ENCODE measurements at regions not wholly inside any gene's neighbourhood (a gene's known extent, or its start where the extent isn't known, plus 50 kb on each side); places are given as distances from the start of the nearest gene placed in this dataset.
"Not testable (repeated sequence)": the region's sequence is repeated elsewhere in the genome, so short reads cannot be mapped to it uniquely, and the experiment has no call there.

DNA sequence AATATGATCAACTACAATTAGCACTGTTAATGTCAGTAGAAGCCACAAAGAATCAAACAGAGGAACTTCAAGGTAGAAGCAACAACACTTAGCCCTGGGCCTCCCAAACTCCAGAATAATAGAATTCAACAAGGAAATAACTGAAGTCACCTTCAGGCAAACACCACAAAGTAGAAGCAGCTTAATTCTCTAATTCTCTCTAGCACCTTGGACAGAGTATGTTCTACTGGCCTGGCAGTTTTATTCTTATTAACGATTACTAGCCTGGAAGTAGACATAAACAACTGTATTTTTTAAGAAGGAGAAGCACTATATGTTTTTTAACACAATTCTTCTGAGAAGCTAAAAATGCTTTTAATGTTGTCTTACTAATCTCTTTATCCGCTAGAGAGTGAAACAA lies 911.9 kb downstream of the DTWD2 start:
- TF ChIP-seq, protein P1, sequence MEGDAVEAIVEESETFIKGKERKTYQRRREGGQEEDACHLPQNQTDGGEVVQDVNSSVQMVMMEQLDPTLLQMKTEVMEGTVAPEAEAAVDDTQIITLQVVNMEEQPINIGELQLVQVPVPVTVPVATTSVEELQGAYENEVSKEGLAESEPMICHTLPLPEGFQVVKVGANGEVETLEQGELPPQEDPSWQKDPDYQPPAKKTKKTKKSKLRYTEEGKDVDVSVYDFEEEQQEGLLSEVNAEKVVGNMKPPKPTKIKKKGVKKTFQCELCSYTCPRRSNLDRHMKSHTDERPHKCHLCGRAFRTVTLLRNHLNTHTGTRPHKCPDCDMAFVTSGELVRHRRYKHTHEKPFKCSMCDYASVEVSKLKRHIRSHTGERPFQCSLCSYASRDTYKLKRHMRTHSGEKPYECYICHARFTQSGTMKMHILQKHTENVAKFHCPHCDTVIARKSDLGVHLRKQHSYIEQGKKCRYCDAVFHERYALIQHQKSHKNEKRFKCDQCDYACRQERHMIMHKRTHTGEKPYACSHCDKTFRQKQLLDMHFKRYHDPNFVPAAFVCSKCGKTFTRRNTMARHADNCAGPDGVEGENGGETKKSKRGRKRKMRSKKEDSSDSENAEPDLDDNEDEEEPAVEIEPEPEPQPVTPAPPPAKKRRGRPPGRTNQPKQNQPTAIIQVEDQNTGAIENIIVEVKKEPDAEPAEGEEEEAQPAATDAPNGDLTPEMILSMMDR (IDR thresholded peaks at IDR 0.05; ENCODE audit: low read depth, low read length): no peak
- DNase-seq (ENCODE audit: low read depth in 2 of 2): no peak
- no peak overlapping the region for H3K4me3 ChIP-seq (replicated peaks in 1 of 2; ENCODE audit: low read depth in 2 of 2, low read length in 2 of 2)

DNA sequence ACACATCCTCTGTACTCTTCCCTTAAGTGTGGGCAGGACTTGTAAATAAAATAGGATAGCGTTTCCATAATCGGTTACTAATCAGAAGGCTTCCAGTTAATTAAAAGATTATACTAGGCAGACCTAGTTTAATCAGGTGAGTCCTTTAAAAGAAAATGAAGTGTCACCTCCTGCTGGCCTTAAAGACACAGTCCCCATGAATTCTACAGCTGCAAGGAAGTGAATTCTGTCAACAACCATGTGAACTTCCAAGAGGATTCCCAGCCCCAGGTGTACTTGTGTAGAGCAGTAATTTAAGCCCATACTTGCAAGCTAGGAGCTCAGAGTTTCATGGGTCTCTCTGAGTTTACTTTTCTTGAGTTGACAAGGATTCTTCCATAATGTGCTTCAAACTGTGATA lies 918.3 kb downstream of the DTWD2 start:
- H3K4me3 ChIP-seq (replicated peaks in 1 of 2; ENCODE audit: low read depth in 2 of 2, low read length in 2 of 2): no peak overlapping the region
- TF ChIP-seq, protein P1 (IDR thresholded peaks at IDR 0.05; ENCODE audit: low read depth, low read length): no peak
- DNase-seq (ENCODE audit: low read depth in 2 of 2): no peak

DNA sequence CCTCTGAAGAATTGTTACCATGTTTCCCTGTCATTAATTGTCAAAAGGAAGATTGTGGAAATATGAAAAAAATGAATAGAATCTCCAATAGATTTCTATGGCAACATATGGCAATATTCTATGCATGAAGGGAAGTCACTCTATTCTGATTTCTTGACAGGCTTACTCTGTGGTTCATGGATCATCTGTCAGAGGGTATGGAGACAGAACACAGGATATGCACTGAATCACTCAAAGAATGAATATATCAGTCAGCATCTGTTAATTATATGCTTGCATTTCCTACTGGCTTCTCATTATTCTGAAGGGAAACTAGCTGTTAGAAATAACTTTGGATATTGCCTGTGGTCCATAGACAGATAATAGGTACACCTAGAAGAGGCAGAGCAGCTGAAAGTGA lies 918.9 kb downstream of the DTWD2 start:
- no peak overlapping the region for H3K4me3 ChIP-seq (replicated peaks in 1 of 2; ENCODE audit: low read depth in 2 of 2, low read length in 2 of 2)
- no peak for DNase-seq (ENCODE audit: low read depth in 2 of 2)
- TF ChIP-seq, protein P1 (IDR thresholded peaks at IDR 0.05; ENCODE audit: low read depth, low read length): no peak

DNA sequence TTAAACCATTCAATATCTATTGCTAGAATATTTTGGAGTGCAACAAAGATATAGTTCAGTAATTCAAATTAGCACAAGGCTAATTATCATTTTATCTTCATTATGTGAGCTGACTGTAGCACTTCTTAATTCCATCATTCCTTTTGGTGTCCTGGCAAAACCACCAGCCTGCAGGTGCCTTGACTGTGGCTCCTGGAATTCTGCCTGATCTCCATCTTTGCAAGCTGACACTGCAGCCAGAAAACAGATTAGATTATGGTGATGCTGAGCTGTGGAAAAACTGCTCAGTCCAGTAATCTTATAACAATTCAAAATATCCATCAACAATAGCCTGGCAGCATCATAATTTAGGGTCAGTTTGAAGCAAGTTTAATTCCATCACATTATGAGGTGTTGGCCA lies 919.5 kb downstream of the DTWD2 start:
- H3K4me3 ChIP-seq (replicated peaks in 1 of 2; ENCODE audit: low read depth in 2 of 2, low read length in 2 of 2): no peak overlapping the region
- TF ChIP-seq, protein P1 (IDR thresholded peaks at IDR 0.05; ENCODE audit: low read depth, low read length): no peak
- no peak for DNase-seq (ENCODE audit: low read depth in 2 of 2)

DNA sequence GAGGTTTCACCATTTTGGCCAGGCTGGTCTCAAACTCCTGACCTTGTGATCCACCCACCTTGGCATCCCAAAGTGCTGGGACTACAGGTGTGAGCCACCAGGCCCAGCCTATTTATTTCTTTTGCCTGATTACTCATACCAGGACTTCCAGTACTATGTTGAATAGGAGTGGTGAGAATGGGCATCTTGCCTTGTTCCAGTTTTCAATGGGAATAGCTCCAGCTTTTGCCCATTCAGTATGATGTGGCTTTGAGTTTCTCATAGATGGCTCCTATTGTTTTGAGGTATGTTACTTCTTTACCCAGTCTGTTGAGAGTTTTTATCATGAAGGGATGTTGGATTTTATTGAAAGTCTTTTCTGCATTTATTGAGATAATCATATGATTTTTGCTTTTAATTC lies 924.5 kb downstream of the DTWD2 start:
- DNase-seq (ENCODE audit: low read depth in 2 of 2): not testable (repeated sequence)

DNA sequence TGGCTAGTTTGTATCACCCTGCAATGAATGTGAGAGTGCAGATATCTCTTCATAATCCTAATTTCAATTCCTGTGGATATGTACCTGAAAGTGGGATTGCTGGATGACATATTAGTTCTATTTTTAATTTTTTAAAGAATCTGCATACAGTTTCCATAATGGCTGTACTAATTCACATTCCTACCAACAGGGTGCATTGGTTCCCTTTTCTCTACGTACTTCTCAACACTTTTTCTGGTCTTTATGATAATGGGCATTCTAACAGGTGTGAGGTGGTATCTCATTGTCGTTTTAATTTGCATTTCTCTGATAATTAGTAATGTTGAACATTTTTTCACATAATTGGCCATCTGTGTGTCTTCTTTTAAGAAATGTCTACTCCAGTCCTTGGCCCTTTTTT lies 927.5 kb downstream of the DTWD2 start:
- DNase-seq (ENCODE audit: low read depth in 2 of 2): no peak
- TF ChIP-seq, protein P1 (IDR thresholded peaks at IDR 0.05; ENCODE audit: low read depth, low read length): no peak
- no peak overlapping the region for H3K4me3 ChIP-seq (replicated peaks in 1 of 2; ENCODE audit: low read depth in 2 of 2, low read length in 2 of 2)

More for the DNA sequence above, 924.5 kb downstream of the DTWD2 start:
- not testable (repeated sequence) for H3K4me3 ChIP-seq (replicated peaks in 1 of 2; ENCODE audit: low read depth in 2 of 2, low read length in 2 of 2)

DNA sequence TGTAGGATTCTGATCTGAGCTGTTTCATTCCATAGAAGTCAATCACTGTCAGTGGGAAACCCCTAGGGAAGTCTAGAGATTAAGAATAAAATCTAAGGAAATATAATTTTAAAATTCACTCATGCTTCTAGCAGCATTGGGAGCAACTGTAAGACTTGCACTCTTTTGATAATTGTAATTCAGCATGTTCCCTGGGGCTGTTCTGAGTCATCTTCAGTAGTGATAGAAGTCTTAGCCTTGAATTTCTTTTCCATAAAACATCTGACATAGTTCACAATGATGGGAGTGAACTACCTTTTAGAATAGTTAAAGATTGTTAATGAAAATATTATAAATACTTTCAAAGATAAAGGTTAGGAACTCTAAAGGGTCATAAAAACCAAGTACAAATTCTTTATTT lies 935.8 kb downstream of the DTWD2 start:
- no peak overlapping the region for H3K4me3 ChIP-seq (replicated peaks in 1 of 2; ENCODE audit: low read depth in 2 of 2, low read length in 2 of 2)
- TF ChIP-seq, protein P1 (IDR thresholded peaks at IDR 0.05; ENCODE audit: low read depth, low read length): no peak
- DNase-seq (ENCODE audit: low read depth in 2 of 2): no peak
